ENCODE measurements at regions not wholly inside any gene's neighbourhood (a gene's known extent, or its start where the extent isn't known, plus 50 kb on each side); places are given as distances from the start of the nearest gene placed in this dataset.
A peak's percentile ranks its signal among the peaks of the same experiment; 100 is the strongest.

DNA sequence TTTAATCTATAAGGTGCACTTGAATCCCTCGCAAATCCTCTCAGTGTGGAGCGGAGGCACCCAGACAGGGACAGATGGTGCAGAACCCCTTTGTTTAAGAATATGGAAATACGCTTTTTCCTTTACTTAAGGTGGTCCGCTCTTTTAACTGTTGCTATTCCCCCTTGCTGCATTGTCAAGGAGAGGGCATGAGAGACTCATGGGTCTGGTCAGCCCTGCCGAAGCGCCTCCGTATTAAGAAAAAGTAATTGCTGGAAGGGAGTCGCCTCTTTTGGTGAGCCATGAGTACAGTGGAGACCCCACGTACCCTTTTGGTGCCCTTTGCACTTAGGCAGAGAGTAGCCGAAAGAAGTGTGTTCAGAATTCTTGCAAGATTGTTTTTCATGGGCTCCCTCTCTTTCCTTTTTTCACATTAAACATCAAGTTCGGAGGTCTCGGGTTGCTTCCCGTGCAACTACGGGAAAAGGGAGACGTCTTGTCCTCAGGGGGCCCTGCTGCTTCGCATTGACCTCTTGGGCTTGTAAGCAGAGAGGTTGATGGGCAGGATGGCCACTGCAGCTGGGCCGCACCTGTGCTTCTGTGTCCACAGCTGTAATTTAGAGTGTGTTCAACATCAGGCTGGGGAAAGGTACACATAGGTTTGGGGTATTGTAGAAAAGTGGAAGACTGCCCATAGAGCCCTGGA is 109.6 kb downstream of the SPRY1 start:
- Histone ChIP-seq H3K9me1 (ENCODE audit: control insufficient read depth, extremely low read depth, insufficient read depth, low read length) (no peaks in the 10 kb centered on the region), H2AFZ (ENCODE audit: control insufficient read depth, low read length) (peak overlapping the region; percentile 78), H4K20me1 (ENCODE audit: control insufficient read depth, extremely low read depth, insufficient read depth, low read length) (no peaks in the 10 kb centered on the region), H3K27me3 (ENCODE audit: control insufficient read depth, extremely low read depth, insufficient read depth, low read length) (no peaks in the 10 kb centered on the region), H3K4me2 (ENCODE audit: control insufficient read depth, extremely low read depth, insufficient read depth, low read depth, low read length) (peak overlapping the region; percentile 71), H3K4me3 (ENCODE audit: control insufficient read depth in 2 of 3, extremely low read depth in 1 of 3, insufficient read depth in 2 of 3, low read depth in 1 of 3, low read length in 3 of 3) (peak overlapping the region; percentile 41 to 60 (median 49)), H3K4me1 (ENCODE audit: control insufficient read depth, extremely low read depth, insufficient read depth, low read length) (peaks cover 3% of the 10 kb centered on the region), H3K9ac (ENCODE audit: control insufficient read depth, extremely low read depth, insufficient read depth, low read length) (peak overlapping the region; percentile 63), H3K79me2 (ENCODE audit: control insufficient read depth, insufficient read depth, low read length) (no peaks in the 10 kb centered on the region), H3K36me3 (ENCODE audit: control insufficient read depth in 2 of 2, extremely low read depth in 1 of 2, insufficient read depth in 2 of 2, low read length in 2 of 2) (no peaks in the 10 kb centered on the region), H3K9me3 (ENCODE audit: control insufficient read depth, low read depth, low read length) (no peaks in the 10 kb centered on the region), H3K27ac (ENCODE audit: control insufficient read depth, insufficient read depth, low read length) (no peak overlapping the region)
- DNase-seq (ENCODE audit: low read depth, low spot score) = no peak
- FAIRE-seq = no peak
- dilution Hi-C loops (cut with MboI; ENCODE audit: extremely low pct_ligation_motif_present, low sequenced_read_pairs) = no loop called here
- no peak for TF ChIP-seq EZH2 (IDR thresholded peaks at IDR 0.05; ENCODE audit: low read length)
- TF ChIP-seq, protein P1, sequence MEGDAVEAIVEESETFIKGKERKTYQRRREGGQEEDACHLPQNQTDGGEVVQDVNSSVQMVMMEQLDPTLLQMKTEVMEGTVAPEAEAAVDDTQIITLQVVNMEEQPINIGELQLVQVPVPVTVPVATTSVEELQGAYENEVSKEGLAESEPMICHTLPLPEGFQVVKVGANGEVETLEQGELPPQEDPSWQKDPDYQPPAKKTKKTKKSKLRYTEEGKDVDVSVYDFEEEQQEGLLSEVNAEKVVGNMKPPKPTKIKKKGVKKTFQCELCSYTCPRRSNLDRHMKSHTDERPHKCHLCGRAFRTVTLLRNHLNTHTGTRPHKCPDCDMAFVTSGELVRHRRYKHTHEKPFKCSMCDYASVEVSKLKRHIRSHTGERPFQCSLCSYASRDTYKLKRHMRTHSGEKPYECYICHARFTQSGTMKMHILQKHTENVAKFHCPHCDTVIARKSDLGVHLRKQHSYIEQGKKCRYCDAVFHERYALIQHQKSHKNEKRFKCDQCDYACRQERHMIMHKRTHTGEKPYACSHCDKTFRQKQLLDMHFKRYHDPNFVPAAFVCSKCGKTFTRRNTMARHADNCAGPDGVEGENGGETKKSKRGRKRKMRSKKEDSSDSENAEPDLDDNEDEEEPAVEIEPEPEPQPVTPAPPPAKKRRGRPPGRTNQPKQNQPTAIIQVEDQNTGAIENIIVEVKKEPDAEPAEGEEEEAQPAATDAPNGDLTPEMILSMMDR (optimal IDR thresholded peaks at IDR 0.05 in 1 of 3, IDR thresholded peaks at IDR 0.05 in 1 of 3, conservative IDR thresholded peaks at IDR 0.05 in 1 of 3; ENCODE audit: extremely low read depth in 1 of 3, insufficient read depth in 2 of 3, low read length in 3 of 3) = no peak

DNA sequence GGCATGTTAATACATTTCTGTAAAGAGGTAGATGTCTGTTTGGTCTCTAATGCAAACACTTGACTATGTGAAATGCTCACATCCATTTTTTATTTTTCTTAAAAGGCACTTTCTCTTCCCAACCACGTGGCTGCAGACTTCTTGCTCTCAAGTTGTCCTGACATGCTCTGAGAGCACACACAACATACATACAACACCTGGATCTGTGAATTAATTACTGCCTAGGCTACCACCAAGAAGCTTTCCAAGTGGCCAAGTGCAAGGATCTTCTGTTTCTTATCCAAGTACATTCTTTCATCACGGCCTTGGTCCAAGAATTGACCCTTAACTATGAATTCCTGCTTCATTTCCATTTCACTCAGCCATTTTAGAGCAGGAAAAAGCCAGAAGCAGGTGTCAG is 110.8 kb downstream of the SPRY1 start:
- H2AFZ ChIP-seq (ENCODE audit: control insufficient read depth, low read length) = peak overlapping the region; percentile 8
- no peak for DNase-seq (ENCODE audit: low read depth, low spot score)
- no peaks in the 10 kb centered on the region for H4K20me1 ChIP-seq (ENCODE audit: control insufficient read depth, extremely low read depth, insufficient read depth, low read length)
- peak; percentile 39 for FAIRE-seq
- H3K27me3 ChIP-seq (ENCODE audit: control insufficient read depth, extremely low read depth, insufficient read depth, low read length) = no peaks in the 10 kb centered on the region
- H3K9me1 ChIP-seq (ENCODE audit: control insufficient read depth, extremely low read depth, insufficient read depth, low read length) = no peaks in the 10 kb centered on the region
- no peak overlapping the region for H3K4me3 ChIP-seq (ENCODE audit: control insufficient read depth in 2 of 3, extremely low read depth in 1 of 3, insufficient read depth in 2 of 3, low read depth in 1 of 3, low read length in 3 of 3)
- TF ChIP-seq EZH2 (IDR thresholded peaks at IDR 0.05; ENCODE audit: low read length) = no peak
- TF ChIP-seq, protein P1 (optimal IDR thresholded peaks at IDR 0.05 in 1 of 3, IDR thresholded peaks at IDR 0.05 in 1 of 3, conservative IDR thresholded peaks at IDR 0.05 in 1 of 3; ENCODE audit: extremely low read depth in 1 of 3, insufficient read depth in 2 of 3, low read length in 3 of 3) = no peak
- no peaks in the 10 kb centered on the region for H3K79me2 ChIP-seq (ENCODE audit: control insufficient read depth, insufficient read depth, low read length)
- H3K36me3 ChIP-seq (ENCODE audit: control insufficient read depth in 2 of 2, extremely low read depth in 1 of 2, insufficient read depth in 2 of 2, low read length in 2 of 2) = no peaks in the 10 kb centered on the region
- peaks cover 3% of the 10 kb centered on the region for H3K4me1 ChIP-seq (ENCODE audit: control insufficient read depth, extremely low read depth, insufficient read depth, low read length)
- no peak overlapping the region for H3K27ac ChIP-seq (ENCODE audit: control insufficient read depth, insufficient read depth, low read length)
- no peak overlapping the region for H3K4me2 ChIP-seq (ENCODE audit: control insufficient read depth, extremely low read depth, insufficient read depth, low read depth, low read length)
- dilution Hi-C loops (cut with MboI; ENCODE audit: extremely low pct_ligation_motif_present, low sequenced_read_pairs) = no loop called here
- H3K9ac ChIP-seq (ENCODE audit: control insufficient read depth, extremely low read depth, insufficient read depth, low read length) = no peak overlapping the region
- H3K9me3 ChIP-seq (ENCODE audit: control insufficient read depth, low read depth, low read length) = no peaks in the 10 kb centered on the region
